GM18511 (cell line): ENCODE measurements at regions not wholly inside any gene's neighbourhood (a gene's known extent, or its start where the extent isn't known, plus 50 kb on each side); places are given as distances from the start of the nearest gene placed in this dataset.
"Not testable (repeated sequence)": the region's sequence is repeated elsewhere in the genome, so short reads cannot be mapped to it uniquely, and the experiment has no call there.

Experiments
- ATAC-seq: cut with Tn5 transposase; IDR thresholded peaks from one replicate; pipeline ENCODE4 v1.9.1; 2021; ENCODE audit warnings: mild to moderate bottlenecking, moderate library complexity; ENCODE audit not compliant: unreplicated experiment

DNA sequence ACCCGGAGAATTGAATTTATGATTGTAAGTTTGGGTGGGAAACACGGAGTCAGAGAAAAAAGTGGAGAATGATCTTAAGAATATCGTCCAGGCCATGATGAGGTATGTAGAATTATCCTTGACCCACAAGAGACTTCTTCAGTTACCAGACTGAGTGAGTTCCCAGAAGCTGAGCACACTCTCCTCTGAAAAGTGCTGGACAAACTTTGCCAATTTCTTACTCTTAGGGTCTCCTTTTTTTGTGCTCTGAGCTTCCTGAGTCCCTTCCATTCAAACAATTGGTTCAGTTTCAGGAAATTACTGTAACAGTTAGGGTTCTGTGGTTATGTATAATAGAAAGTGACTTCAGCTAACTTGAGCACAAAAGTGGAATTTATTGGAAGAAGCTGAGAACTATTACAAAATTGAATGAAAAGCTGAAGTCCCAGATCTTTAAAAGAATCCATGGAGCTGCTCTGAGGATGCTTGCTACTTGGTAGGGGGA, 50.6 kb upstream of the EHBP1 start:
- ATAC-seq, result no peak

- ATAC-seq, result no peak
Observed at GRCh38 chr2:62654423-62654791, 51.1 kb upstream of the EHBP1 start.

GRCh38 chr2:62653582-62654422, 51.7 kb upstream of the EHBP1 start:
- ATAC-seq, result no peak

GRCh38 chr2:62649087-62649486, 56.4 kb upstream of the EHBP1 start:
- ATAC-seq, result not testable (repeated sequence)

DNA sequence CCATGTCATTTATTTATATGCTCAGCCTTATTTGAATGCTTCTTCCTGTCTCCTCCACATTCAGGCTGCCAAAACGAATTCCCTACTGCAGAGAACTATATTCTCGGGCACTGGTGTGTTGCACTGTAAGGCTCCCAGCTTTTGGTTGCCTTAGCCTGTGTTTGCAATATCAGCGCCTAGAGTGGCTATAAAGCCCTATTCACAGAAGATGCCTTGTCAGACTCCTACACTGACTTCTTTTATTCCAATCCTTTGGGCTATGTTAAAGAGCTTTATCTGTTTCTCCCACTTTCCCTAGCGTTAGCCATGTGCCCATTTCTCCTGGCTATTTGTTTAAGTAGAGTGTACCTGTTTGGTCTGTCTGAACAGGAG, 62.4 kb upstream of the EHBP1 start:
- no peak for ATAC-seq

GRCh38 chr2:62642429-62643099, 62.9 kb upstream of the EHBP1 start:
- ATAC-seq, result no peak

DNA sequence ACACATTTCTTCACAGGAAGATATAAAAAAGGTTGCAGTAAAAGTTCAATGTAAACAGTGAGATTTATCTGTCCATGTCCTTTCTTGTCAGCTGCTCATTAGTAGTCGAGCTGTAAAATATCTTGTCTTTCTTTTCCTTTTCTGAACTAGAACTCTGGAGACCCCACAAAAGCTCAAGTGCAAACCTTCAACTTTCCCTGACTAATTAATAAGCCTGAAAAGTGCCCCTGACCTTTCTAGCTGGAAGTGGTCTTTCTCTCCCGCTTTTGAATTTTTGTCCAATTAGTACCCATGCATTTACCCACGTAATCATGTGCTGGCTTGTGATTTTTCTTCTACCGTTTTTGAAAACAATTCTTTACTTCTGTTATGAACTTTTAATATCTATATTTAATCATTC, 63.6 kb upstream of the EHBP1 start:
- no peak for ATAC-seq

GRCh38 chr2:62641410-62641843, 64.1 kb upstream of the EHBP1 start:
- no peak for ATAC-seq

- no peak for ATAC-seq
Observed at GRCh38 chr2:62631160-62632085, 74.1 kb upstream of the EHBP1 start.

DNA sequence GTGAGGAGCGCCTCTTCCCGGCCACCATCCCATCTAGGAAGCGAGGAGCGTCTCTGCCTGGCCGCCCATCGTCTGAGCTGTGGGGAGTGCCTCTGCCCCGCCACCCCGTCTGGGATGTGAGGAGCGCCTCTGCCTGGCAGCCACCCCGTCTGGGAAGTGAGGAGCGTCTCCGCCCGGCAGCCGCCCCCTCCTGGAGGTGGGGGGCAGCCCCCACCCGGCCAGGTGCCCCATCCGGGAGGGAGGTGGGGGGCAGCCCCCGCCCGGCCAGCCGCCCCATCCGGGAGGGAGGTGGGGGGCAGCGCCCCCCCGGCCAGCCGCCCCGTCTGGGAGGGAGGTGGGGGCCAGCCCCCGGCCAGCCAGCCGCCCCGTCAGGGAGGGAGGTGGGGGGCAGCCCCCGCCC, 75.3 kb upstream of the EHBP1 start:
- not testable (repeated sequence) for ATAC-seq

GRCh38 chr2:62629310-62629709, 76.2 kb upstream of the EHBP1 start:
- not testable (repeated sequence) for ATAC-seq

GRCh38 chr2:62627667-62628066, 77.8 kb upstream of the EHBP1 start:
- no peak for ATAC-seq

DNA sequence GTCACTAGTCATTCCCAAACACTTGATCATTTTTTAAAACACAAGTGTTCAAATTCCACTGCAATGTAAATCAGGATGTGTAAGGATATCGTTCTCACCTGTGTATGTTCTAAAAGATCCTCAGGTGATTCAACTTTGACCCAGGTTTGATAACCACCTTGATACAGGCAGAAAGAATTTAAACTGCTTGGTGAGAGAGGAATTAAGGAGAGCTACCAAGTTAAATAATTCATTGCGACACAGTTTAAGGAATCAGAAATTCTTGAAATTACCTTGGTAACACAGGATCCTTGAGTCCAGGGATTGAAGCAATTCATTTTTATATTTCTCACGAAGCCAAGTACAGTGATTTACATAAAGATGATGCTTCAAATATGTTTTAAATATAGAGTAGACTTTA, 80.7 kb upstream of the EHBP1 start:
- no peak for ATAC-seq

DNA sequence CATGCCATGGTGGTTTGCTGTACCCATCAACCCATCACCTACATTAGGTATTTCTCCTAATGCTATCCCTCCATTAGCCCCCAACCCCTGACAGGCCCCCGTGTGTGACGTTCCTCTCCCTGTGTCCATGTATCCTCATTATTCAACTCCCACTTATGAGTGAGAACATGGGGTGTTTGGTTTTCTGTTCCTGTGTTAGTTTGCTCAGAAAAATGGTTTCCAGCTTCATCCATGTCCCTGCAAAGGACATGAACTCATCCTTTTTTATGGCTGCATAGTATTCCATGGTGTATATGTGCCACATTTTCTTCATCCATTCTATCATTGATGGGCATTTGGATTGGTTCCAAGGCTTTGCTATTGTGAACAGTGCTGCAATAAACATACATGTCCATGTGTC, 89.0 kb upstream of the EHBP1 start:
- not testable (repeated sequence) for ATAC-seq

DNA sequence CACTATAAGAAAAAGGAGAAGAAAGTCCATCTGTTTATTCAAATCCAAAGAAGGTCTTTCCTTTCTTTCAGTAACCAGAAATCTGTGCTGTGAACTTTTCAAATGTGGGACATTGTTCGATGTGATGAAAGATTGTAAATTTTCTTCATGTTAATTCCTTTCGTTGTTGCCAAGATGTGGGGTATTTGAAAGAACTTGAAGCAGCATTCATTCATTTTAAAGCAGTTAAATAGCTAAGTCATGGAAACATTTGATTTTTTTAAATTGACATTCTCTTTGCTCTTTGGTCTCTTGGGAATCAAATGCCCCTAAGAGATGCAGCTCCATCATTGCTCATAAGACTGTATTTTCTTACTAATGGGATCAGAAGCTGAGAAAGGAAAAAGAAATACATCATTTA, 93.7 kb upstream of the EHBP1 start:
- no peak for ATAC-seq

DNA sequence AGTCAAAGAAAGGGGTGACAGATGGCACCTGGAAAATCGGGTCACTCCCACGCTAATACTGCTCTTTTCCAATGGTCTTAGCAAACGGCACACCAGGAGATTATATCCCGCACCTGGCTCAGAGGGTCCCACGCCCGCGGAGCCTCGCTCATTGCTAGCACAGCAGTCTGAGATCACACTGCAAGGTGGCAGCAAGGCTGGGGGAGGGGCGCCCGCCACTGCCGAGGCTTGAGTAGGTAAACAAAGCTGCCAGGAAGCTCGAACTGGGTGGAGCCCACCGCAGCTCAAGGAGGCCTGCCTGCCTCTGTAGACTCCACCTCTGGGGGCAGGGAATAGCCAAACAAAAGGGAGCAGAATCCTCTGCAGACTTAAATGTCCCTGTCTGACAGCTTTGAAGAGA, 99.5 kb upstream of the TMEM17 start:
- not testable (repeated sequence) for ATAC-seq

DNA sequence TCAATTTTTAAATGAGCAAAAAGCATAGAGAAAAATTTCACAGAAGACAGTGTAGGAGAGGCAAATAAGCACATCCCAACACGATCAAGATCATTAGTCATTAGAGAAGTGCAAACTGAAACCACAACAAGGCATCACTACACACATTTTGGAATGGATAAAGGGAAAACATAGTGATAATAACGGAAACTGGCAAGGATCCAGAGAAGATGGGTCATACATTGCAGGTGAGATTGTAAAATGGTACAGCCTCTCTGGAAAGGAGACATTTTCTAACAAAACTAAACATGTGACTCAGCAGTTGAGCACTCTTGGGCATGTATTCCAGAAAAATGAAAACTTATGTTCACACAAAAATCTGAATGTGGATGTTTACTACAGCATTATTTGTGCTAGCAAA, 98.3 kb upstream of the TMEM17 start:
- no peak for ATAC-seq

DNA sequence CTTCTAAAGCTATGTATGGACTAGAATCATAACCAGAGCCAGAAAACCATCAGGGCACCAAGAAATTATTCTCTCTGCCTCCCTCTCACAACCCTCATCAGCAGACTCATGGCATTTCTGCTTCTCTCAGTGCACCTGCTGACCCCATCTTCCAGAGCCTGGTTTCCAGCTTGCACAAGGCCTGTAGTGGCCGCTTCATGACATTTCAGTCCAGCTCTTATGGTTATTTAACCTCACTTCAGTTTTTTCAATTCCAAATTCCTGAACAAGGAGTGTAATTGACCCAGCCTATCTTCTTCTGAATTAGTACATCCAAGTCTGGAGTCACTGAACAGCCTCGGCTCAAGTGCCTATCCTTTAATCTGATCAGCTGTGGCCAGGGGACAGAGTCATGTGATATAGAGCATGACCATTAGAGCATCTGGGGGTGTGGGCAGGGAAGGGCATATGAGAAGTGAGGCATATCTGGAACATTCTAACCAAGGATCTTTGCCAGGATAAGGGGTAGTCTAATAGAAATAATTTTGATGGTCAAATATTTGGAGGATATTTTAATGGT, 97.2 kb upstream of the TMEM17 start:
- ATAC-seq, result no peak

GRCh38 chr2:62599674-62600410, 93.8 kb upstream of the TMEM17 start:
- ATAC-seq, result not testable (repeated sequence)

GRCh38 chr2:62597323-62597722, 91.3 kb upstream of the TMEM17 start:
- ATAC-seq, result no peak
